ENCODE measurements at regions not wholly inside any gene's neighbourhood (a gene's known extent, or its start where the extent isn't known, plus 50 kb on each side); places are given as distances from the start of the nearest gene placed in this dataset.

- Mint-ChIP-seq H3K9me3 (peaks cover 4% of the 10 kb centered on the region), H3K27me3 (no peaks in the 10 kb centered on the region), H3K4me1 (no peaks in the 10 kb centered on the region), H3K4me3 (no peak overlapping the region), H3K36me3 (no peaks in the 10 kb centered on the region), H3K27ac (no peak overlapping the region)
- no peak for DNase-seq
Observed at GRCh38 chr11:98107736-98108135, 913.0 kb upstream of the CNTN5 start.

- Mint-ChIP-seq H3K9me3 (peaks cover 9% of the 10 kb centered on the region), H3K36me3 (no peaks in the 10 kb centered on the region), H3K27ac (no peak overlapping the region), H3K4me3 (no peak overlapping the region), H3K27me3 (no peaks in the 10 kb centered on the region), H3K4me1 (no peaks in the 10 kb centered on the region)
- no peak for DNase-seq
Observed at GRCh38 chr11:98110030-98110429, 910.7 kb upstream of the CNTN5 start.

- Mint-ChIP-seq H3K36me3 (no peaks in the 10 kb centered on the region), H3K9me3 (peaks cover 10% of the 10 kb centered on the region), H3K4me3 (no peak overlapping the region), H3K27me3 (no peaks in the 10 kb centered on the region), H3K27ac (no peak overlapping the region), H3K4me1 (no peaks in the 10 kb centered on the region)
- DNase-seq = no peak
Observed at GRCh38 chr11:98115873-98116272, 904.9 kb upstream of the CNTN5 start.

- Mint-ChIP-seq H3K27ac (no peak overlapping the region), H3K27me3 (no peaks in the 10 kb centered on the region), H3K4me1 (no peaks in the 10 kb centered on the region), H3K36me3 (no peaks in the 10 kb centered on the region), H3K4me3 (no peak overlapping the region), H3K9me3 (peaks cover 14% of the 10 kb centered on the region)
- DNase-seq = no peak
Observed at GRCh38 chr11:98130117-98130625, 890.6 kb upstream of the CNTN5 start.

- Mint-ChIP-seq H3K27me3 (no peaks in the 10 kb centered on the region), H3K36me3 (no peaks in the 10 kb centered on the region), H3K27ac (no peak overlapping the region), H3K9me3 (peaks cover 10% of the 10 kb centered on the region), H3K4me3 (no peak overlapping the region), H3K4me1 (no peaks in the 10 kb centered on the region)
- no peak for DNase-seq
Observed at GRCh38 chr11:98136357-98136756, 884.4 kb upstream of the CNTN5 start.

GRCh38 chr11:98137437-98137836, 883.3 kb upstream of the CNTN5 start:
- no peak overlapping the region for H3K27ac Mint-ChIP-seq
- H3K4me1 Mint-ChIP-seq = no peaks in the 10 kb centered on the region
- no peak overlapping the region for H3K4me3 Mint-ChIP-seq

GRCh38 chr11:98143661-98144060, 877.1 kb upstream of the CNTN5 start:
- Mint-ChIP-seq H3K27me3 (no peaks in the 10 kb centered on the region), H3K9me3 (peaks cover 9% of the 10 kb centered on the region), H3K27ac (no peak overlapping the region), H3K4me3 (no peak overlapping the region), H3K36me3 (no peaks in the 10 kb centered on the region), H3K4me1 (no peaks in the 10 kb centered on the region)
- no peak for DNase-seq

More at GRCh38 chr11:98137437-98137836, 883.3 kb upstream of the CNTN5 start:
- Mint-ChIP-seq H3K36me3 (no peaks in the 10 kb centered on the region), H3K9me3 (peaks cover 9% of the 10 kb centered on the region), H3K27me3 (no peaks in the 10 kb centered on the region)
- no peak for DNase-seq

GRCh38 chr11:98153752-98154151, 867.0 kb upstream of the CNTN5 start:
- no peaks in the 10 kb centered on the region for H3K36me3 Mint-ChIP-seq
- H3K27ac Mint-ChIP-seq = no peak overlapping the region
- no peak overlapping the region for H3K4me3 Mint-ChIP-seq
- no peaks in the 10 kb centered on the region for H3K4me1 Mint-ChIP-seq
- DNase-seq = no peak
- peaks cover 12% of the 10 kb centered on the region for H3K9me3 Mint-ChIP-seq
- no peaks in the 10 kb centered on the region for H3K27me3 Mint-ChIP-seq

- no peaks in the 10 kb centered on the region for H3K36me3 Mint-ChIP-seq
- H3K27me3 Mint-ChIP-seq = no peaks in the 10 kb centered on the region
- no peak overlapping the region for H3K4me3 Mint-ChIP-seq
- DNase-seq = no peak
- peaks cover 10% of the 10 kb centered on the region for H3K9me3 Mint-ChIP-seq
- no peaks in the 10 kb centered on the region for H3K4me1 Mint-ChIP-seq
- H3K27ac Mint-ChIP-seq = no peak overlapping the region
Observed at GRCh38 chr11:98155696-98156095, 865.1 kb upstream of the CNTN5 start.

- no peak for DNase-seq
- Mint-ChIP-seq H3K27me3 (no peaks in the 10 kb centered on the region), H3K27ac (no peak overlapping the region)
Observed at GRCh38 chr11:98177925-98178324, 842.8 kb upstream of the CNTN5 start.

GRCh38 chr11:98180511-98180910, 840.2 kb upstream of the CNTN5 start:
- Mint-ChIP-seq H3K9me3 (no peaks in the 10 kb centered on the region), H3K4me1 (no peaks in the 10 kb centered on the region), H3K36me3 (no peaks in the 10 kb centered on the region), H3K27me3 (no peaks in the 10 kb centered on the region), H3K4me3 (no peak overlapping the region), H3K27ac (no peak overlapping the region)
- DNase-seq = no peak

More at GRCh38 chr11:98177925-98178324, 842.8 kb upstream of the CNTN5 start:
- Mint-ChIP-seq H3K36me3 (no peaks in the 10 kb centered on the region), H3K9me3 (peaks cover 3% of the 10 kb centered on the region), H3K4me1 (no peaks in the 10 kb centered on the region), H3K4me3 (no peak overlapping the region)

GRCh38 chr11:98180921-98181320, 839.8 kb upstream of the CNTN5 start:
- Mint-ChIP-seq H3K4me3 (no peak overlapping the region), H3K4me1 (no peaks in the 10 kb centered on the region), H3K36me3 (no peaks in the 10 kb centered on the region), H3K27me3 (no peaks in the 10 kb centered on the region), H3K9me3 (no peaks in the 10 kb centered on the region), H3K27ac (no peak overlapping the region)
- DNase-seq = no peak

GRCh38 chr11:98183034-98183433, 837.7 kb upstream of the CNTN5 start:
- no peak overlapping the region for H3K4me3 Mint-ChIP-seq
- no peaks in the 10 kb centered on the region for H3K27me3 Mint-ChIP-seq
- H3K4me1 Mint-ChIP-seq = no peaks in the 10 kb centered on the region
- no peaks in the 10 kb centered on the region for H3K36me3 Mint-ChIP-seq
- peaks cover 1% of the 10 kb centered on the region for H3K9me3 Mint-ChIP-seq
- H3K27ac Mint-ChIP-seq = no peak overlapping the region
- no peak for DNase-seq

- Mint-ChIP-seq H3K27ac (no peak overlapping the region), H3K9me3 (peaks cover 1% of the 10 kb centered on the region), H3K4me3 (no peak overlapping the region), H3K4me1 (no peaks in the 10 kb centered on the region), H3K36me3 (no peaks in the 10 kb centered on the region), H3K27me3 (no peaks in the 10 kb centered on the region)
- no peak for DNase-seq
Observed at GRCh38 chr11:98185245-98185644, 835.5 kb upstream of the CNTN5 start.

GRCh38 chr11:98194611-98195010, 826.1 kb upstream of the CNTN5 start:
- Mint-ChIP-seq H3K27ac (no peak overlapping the region), H3K27me3 (no peaks in the 10 kb centered on the region), H3K9me3 (no peaks in the 10 kb centered on the region), H3K4me3 (no peak overlapping the region), H3K4me1 (no peaks in the 10 kb centered on the region), H3K36me3 (no peaks in the 10 kb centered on the region)
- no peak for DNase-seq

- no peaks in the 10 kb centered on the region for H3K4me1 Mint-ChIP-seq
- H3K27ac Mint-ChIP-seq = no peak overlapping the region
- H3K36me3 Mint-ChIP-seq = no peaks in the 10 kb centered on the region
- H3K4me3 Mint-ChIP-seq = no peak overlapping the region
- no peaks in the 10 kb centered on the region for H3K9me3 Mint-ChIP-seq
- H3K27me3 Mint-ChIP-seq = no peaks in the 10 kb centered on the region
- DNase-seq = no peak
Observed at GRCh38 chr11:98195300-98195699, 825.4 kb upstream of the CNTN5 start.

- Mint-ChIP-seq H3K36me3 (no peaks in the 10 kb centered on the region), H3K27me3 (no peaks in the 10 kb centered on the region), H3K4me1 (no peaks in the 10 kb centered on the region), H3K4me3 (no peak overlapping the region), H3K9me3 (peaks cover 3% of the 10 kb centered on the region), H3K27ac (no peak overlapping the region)
- DNase-seq = no peak
Observed at GRCh38 chr11:98207086-98207485, 813.7 kb upstream of the CNTN5 start.
